KBM-7 (cell line): ENCODE measurements at regions not wholly inside any gene's neighbourhood (a gene's known extent, or its start where the extent isn't known, plus 50 kb on each side); places are given as distances from the start of the nearest gene placed in this dataset.

Source experiments
- DNase-seq: peaks from one replicate; pipeline ENCODE4 v3.0.0-alpha.2; 2015
- in situ Hi-C: fragments of 300-500 bp; cut with MboI; formaldehyde crosslinking; loops from 2 replicates; pipeline ENCODE4 v1.14.3; 2020; ENCODE audit warnings: low sequenced_read_pairs, low pct_unique_long_range_greater_than_20kb, mixed read lengths

GRCh38 chr5:74414228-74414627 is 226.3 kb downstream of the ENC1 start:
- no peak for DNase-seq
- in situ Hi-C loops, result no loop called here

GRCh38 chr5:74413403-74414048 is 227.0 kb downstream of the ENC1 start:
- no peak for DNase-seq
- in situ Hi-C loops, result no loop called here

DNA sequence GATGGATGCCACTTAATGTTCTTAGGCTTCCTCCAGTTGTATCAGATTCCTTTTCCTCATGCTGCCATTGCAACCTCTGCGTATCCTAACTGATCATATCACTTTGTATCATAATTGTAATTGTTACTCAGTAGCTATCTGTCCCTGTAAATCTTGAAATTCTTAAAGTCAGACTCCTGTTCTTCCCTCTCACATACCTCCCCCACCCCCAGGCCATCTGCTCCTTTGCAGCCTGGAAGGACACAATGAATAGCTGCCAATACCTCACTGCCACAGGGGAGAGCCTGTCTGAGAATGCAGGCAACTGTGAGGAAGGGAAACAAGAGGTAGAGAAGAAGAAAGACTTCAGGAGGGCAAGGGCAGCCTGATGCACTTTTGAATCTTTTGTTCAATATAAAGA is 228.5 kb downstream of the ENC1 start:
- in situ Hi-C loops, result no loop called here
- no peak for DNase-seq

DNA sequence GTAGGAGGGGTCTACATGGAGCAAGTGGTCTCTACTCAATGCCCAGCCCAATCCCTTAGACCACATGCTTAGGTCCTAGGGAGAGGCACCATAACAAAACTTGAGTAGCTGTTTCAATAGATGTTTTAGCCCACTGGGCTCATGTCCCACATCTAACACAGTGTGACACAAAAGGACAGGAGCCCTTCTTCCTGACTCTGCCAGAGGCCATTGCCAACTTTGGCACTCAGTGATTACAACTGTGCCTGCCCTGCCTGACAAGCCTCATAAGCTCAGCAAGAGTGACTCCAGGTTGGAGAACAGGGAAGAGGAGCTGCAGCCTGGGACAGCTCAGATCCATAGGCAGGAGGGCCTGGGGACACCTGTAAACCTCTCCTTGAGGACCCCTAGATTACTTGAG is 230.8 kb downstream of the ENC1 start:
- DNase-seq, result no peak
- in situ Hi-C loops, result no loop called here

DNA sequence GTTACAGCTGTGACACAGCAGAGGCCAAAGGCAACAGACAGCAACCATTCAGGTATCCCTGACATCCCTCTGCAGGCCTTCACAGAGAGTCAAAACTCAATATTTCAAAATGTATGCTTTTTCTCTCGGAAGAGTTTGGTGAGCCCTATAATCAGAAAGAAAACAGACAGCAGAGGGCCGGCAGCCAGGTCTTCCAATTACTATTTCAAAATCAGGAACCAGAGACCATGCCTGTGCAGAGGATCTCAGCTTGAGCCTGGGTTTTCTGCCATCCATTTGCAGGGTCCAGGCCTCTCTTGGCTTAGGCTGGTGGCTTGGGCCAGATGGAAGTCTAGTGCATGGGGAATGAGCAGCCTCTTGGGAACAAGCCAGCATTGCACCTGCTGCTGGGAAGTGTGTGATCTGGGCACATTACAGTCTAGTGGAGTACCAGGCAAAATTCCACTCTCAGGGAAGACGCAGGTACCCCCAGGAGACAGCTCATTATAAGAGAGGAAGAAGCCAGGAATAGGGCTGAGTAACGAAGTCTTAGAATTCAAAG is 231.3 kb downstream of the ENC1 start:
- no peak for DNase-seq
- in situ Hi-C loops, result no loop called here

DNA sequence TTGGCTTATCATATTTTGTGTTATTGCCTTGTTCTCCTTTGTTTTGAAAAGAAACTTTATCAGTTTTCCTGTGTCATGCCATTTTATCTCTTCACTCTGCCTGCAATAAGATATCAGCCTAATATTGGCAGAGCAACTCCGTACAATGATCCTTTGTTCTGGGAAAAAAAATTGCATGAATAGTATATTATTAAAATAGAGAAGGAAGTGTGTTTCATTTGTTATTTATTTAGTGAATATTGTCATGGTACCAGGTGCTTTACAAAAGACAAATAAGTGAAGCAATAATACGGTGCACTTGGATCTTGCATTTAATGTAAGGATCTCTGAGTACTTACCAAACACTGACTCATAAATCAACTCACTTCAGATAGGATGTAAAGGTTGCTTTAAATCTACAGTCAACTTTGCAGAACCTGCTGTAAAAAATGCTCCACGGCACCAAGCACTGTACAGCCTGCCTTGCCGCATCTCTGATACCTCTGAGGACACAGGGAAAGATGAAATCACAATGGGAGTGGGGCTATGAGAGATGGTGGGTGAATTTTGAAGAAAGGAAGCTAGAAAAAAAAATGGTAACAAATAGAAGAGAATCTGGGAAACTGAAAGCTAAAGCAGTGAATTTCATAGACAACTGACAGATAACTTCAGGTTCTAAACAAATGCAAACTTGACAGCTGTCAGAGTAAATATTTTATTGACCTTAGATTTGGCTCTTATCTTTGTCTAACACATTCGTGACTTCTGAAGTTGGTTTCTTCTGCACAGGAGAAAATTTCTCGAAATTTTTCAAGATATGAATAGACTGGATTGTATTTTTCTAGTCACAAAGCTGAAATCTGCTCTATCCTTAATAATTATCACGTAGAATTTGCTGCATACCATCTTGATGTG is 232.1 kb downstream of the ENC1 start:
- DNase-seq, result no peak
- in situ Hi-C loops, result no loop called here

GRCh38 chr5:74407701-74408100 is 232.8 kb downstream of the ENC1 start:
- no peak for DNase-seq
- in situ Hi-C loops, result no loop called here

DNA sequence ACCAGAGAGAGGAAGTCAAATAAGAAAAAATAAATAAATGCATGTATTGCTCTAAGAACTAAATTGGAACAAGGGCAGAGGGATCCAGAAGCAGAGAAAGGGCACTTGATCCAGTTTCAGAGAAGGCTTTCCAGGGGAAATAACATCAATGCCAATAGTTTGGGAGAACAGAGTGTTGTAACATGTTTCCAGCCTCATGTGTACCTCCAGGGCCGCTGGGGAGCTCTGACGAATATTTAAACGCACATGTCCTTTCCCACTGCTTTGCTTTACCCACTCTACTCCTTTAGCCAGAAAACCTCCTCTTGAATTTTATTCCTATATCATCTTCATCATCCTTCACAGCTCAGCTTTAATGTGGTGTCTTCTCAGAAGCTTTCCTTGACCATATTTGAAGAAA is 233.7 kb downstream of the ENC1 start:
- in situ Hi-C loops, result no loop called here
- DNase-seq, result no peak

GRCh38 chr5:74405593-74405992 is 234.9 kb downstream of the ENC1 start:
- no peak for DNase-seq
- in situ Hi-C loops, result no loop called here

GRCh38 chr5:74404574-74405508 is 235.7 kb downstream of the ENC1 start:
- in situ Hi-C loops, result no loop called here
- no peak for DNase-seq

GRCh38 chr5:74403771-74404170 is 236.8 kb downstream of the ENC1 start:
- DNase-seq, result no peak

GRCh38 chr5:74402553-74402952 is 238.0 kb downstream of the ENC1 start:
- in situ Hi-C loops, result no loop called here
- DNase-seq, result no peak

More at GRCh38 chr5:74403771-74404170, 236.8 kb downstream of the ENC1 start:
- in situ Hi-C loops, result no loop called here

- in situ Hi-C loops, result no loop called here
- DNase-seq, result no peak
These were observed 238.6 kb downstream of the ENC1 start for GRCh38 chr5:74401946-74402320.

DNA sequence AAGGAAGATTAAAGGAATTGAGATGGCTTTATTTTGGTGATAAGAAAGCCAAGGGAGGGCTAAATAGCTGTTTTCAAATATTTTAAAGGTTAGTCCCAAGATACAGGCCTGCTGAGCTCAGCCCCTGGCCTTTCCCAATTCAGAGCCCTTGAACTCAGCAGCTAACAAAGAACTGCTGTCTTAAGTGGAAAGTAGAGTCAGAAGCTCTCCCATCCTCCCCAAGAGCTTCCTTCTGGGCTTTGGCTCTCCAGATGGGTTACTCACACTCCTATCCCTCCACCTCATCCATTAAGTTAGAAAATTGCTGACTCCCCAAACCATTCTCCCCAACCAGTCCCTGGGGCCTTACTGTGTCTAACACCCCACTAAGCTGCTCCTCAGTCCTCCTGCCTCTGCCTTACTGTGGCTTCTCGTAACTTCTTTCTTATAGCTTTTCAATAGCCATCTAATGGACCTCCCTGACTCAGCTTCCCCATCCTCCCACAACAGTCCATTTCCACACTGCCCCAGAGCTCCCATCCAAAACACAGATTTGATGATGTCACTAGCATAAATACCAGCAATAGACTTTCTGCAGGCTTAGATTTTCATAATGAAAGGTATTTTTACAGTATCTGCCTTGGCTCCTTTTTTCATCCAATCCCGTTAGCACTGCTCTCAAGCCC is 239.1 kb downstream of the ENC1 start:
- in situ Hi-C loops, result no loop called here
- DNase-seq, result no peak

DNA sequence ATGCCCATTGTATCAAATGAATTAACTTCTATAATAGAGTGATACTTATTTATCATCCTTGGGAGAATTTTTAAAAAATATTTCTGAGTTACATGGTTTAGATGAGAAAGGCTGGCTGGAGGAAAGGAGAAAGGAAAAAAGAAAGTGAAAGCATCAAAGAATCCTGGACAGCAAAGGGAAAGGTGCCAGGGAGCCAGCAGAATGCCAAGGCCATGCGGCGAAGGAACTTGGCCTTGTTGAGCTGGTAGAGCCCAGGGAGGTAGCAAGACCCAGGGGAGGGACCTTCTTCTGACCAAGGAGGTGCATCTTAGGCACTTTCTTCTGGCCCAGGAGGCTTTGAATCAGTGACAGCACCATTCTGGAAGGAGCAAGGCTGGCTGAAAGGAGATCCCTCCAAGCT is 240.5 kb downstream of the ENC1 start:
- no peak for DNase-seq
- in situ Hi-C loops, result no loop called here

DNA sequence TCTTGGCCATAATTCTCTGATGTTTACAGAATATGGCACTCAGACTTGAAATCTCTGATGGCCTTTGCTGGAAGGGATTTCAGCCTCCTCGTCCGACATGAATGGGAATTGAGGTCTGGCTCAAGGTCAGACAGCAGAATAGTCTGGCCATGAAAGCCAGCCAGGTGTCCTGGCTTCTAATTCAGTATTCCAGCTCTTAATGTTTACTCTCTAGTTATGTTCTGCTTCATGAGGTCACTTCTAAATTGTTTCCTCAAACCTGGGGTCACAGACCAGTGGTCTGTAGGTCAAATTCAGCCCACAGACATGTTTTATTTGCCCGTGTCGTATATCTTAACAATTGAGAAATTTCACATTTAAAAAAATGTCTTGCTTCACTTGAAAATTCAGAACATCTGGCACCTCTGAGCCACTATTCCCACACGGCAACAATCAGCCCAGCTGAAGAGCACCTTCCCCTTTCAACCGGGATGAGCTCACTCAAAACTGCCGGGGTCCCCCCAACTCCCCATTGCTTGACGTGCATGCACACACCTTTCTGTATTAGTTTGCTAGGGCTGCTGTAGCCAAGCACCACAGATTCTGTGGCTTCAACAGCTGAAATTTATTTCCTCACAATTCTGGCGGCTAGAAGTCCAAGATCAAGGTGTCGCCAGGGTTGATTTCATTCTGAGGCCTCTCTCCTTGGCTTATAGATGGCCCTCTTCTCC is 243.5 kb downstream of the ENC1 start:
- in situ Hi-C loops, result no loop called here
- DNase-seq, result no peak

GRCh38 chr5:74394916-74395880 is 245.3 kb downstream of the ENC1 start:
- in situ Hi-C loops, result no loop called here
- no peak for DNase-seq
